ENCODE measurements at regions not wholly inside any gene's neighbourhood (a gene's known extent, or its start where the extent isn't known, plus 50 kb on each side); places are given as distances from the start of the nearest gene placed in this dataset.

DNA sequence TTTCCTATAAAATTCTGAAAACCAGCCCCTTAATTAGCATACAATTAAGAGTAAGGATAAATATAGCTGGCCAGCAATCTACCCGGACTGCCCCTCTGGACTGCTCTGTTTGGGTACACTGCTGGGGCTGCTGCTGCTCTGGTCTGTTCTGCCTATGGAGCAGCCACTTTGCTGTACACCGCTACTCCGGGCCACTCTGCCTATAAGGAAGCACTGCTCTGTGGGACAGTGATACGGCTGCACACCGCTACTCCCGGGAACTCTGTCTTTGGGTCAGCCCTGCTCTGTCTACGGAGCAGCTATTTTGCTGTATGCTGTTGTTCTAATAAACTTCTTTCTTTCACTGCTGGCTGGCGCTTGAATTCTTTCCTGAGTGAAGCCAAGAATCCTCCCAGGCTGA is 316.5 kb upstream of the PLSCR5 start:
- DNase-seq (ENCODE audit: low read depth in 2 of 2), result no peak

DNA sequence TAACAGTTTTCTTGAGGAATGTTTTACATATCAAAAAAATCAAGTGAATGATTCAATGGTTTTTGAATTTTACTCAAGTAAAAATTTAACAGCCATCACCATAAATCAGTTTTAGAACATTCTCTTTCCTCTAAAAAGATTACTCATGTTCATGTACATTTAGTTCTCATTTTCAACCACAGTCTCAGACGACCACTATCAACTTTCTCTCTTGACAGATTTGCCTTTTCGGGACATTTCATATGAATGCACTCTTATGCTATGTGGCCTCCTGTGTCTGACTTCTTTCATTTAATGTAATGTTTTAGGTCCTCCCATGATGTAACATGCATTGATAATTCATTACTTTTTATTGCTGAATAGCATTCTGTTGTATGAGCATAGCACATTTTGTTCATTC is 309.3 kb upstream of the PLSCR5 start:
- DNase-seq (ENCODE audit: low read depth in 2 of 2), result no peak

DNA sequence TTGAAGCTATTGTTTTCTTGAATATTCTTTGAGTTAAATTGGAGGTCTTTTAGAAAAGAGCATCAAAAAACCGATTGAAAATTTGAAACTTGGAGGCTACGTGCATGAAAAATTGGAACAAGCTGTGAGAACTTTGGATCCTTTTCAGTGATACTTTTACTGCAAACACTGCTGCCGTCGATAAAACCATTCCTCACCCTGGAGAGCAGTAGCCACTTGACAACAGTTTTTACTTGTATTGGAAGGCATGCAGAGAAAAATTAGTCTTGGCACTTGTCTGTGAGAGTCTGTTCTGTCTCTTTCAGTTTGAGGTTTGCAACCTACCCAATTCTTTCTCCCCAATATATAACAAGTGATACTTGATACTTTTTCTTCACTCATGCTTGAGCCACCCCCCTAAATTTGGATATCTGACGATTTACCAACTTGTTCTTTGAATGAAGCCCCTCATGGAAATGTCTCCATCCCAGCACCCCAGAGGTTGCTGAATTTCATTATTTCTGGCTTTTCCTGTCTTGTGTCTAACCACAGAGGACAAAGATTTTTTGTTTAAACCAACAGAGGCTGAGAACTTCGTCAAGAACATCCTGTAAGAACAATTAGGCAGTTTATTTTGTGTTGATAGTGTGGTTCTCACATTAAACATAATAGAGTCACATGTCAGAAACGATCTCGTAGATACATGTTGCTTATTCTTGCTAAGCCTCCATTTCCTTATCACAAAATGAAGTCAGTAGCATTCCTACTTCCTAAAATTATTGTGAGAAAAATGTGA is 307.3 kb upstream of the PLSCR5 start:
- DNase-seq (ENCODE audit: low read depth in 2 of 2), result no peak

DNA sequence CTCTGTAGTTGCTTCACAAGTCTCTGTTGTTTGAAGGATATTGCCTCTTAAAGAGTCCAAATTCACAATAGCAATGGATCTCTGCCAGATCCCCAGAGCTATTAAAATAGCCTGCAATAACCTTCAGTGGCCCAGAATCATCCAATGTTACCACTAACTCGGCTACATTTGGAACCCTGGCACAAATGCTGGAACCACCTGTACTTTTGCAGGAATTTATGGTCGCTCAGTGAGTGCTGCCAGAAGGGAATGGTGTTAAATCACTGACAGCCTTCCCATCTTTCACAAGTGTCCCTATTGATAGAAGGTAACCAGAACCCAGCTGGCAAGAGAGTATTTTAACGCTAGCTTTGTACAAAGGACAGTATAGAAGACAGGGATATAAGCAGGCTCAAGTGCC is 298.8 kb upstream of the PLSCR5 start:
- DNase-seq (ENCODE audit: low read depth in 2 of 2), result no peak

DNA sequence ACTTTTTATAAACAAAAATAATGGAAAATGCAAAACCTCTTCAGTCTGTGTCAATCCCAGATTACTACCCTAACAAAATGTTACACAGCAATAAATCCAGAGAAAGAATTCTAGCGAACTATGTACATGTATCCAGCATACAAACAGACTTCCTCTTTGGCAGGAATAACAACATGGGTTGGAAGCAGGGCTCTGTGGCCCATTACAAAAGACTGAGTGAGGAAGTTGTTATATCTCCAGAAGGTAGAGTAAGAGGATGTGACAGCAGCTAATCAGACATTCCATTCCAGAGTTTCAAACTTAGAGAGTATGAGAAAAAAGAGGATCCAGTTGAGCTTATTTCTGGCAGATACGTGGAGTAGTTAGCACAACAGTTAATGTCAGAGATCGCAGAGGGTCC is 294.0 kb upstream of the PLSCR5 start:
- no peak for DNase-seq (ENCODE audit: low read depth in 2 of 2)

DNA sequence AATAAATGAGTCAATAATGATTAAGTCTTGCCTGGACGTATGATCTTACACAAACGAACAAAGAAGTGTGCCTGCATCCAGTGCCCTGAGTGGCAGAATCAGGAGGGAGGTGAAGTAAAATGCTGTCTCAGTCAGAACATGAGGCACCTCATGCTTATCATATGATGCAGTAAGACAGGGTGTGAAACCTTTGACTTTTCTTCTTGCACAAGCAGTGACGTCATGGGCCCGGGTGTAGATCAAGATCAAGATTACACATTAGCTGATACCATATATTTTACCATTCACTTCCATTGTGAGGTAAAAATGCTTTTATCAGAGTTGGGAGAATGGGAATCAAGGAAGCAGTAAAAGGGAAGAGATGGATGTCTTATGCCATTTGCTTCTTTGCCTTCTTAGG is 291.6 kb upstream of the PLSCR5 start:
- DNase-seq (ENCODE audit: low read depth in 2 of 2), result no peak

DNA sequence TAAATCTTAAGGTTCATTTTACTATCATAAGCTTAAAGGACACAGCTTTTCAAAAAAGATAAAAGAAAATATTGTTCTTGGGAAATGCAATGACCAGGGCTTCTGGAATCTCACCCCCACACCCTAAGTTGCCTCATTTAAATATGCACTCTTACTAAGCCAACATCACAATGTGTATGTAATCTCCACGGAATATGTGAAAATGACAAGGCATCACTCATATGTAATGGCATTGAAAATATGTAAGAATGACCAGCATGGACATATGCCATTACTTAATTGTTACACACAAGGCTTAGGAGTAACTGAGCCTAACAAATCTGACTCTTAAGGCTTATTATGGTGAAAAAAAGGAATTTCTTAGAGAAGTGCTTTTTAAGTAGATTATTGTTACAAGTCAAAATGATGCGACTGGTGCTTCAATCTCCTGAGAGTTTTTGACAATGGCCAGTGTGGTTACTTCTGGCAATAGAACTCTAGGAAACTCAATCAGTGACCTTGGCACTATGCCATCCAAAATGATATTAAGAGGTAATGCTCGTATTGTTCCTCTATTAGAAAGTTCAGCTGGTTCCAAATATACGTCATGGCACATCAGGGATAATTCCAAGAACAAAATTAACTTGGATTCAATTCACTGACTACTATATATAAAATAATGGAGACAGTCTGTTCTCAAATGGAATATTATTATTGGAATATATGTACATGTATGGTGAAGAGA is 290.0 kb upstream of the PLSCR5 start:
- DNase-seq (ENCODE audit: low read depth in 2 of 2), result peak; percentile 75 to 76

DNA sequence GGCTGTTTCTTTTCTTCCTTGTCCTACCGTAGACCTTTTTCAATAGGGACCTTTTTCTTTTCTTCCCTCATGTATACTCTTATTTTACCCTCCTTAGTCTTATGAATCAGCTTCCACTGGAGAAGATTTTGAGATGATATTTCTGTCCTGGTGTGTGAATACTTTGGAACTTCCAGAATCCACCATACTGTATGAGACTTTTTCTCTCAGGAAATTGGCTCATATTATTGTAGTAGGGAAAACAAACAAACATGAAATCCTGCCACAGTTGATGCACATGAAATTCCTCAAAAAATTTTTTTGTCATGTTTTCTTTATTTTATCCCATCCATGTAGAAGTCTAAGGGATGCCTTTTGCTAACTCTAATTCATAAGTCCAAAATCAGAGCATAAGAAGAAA is 289.3 kb upstream of the PLSCR5 start:
- no peak for DNase-seq (ENCODE audit: low read depth in 2 of 2)

DNA sequence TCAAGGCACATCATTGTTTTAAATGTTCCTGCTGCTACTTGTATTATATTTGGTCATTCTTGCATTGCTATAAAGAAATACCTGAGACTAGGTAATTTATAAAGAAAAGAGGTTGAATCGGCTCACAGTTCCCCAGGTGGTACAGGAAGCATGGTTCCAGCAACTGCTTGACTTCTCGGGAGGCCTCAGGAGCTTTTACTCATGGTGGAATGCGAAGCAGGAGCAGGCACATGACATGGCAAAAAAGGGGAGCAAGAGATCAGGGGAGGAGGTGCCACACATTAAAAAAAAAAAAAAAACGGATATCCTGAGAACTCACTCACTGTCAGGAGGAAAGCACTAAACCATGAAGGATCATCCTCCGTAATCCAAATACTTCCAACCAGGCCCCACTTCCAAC is 286.9 kb upstream of the PLSCR5 start:
- DNase-seq (ENCODE audit: low read depth in 2 of 2), result no peak

DNA sequence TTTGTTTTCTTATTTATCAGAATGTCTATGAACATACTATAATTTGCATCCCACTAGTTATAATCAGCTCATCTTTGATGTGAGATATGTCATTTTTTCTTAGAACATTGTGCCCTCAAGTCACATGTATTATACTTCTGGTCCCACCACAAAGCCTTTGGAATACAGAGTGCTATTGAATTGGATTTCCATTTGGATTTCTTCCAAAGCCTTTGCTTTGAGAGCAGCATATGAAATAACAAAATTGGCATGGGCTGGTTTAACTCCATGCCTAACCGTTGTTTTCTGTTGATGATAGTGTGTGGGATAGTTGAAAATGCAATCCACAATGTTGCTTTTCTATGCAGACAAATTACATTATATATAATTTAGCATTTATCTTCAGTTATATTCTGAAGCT is 284.5 kb upstream of the PLSCR5 start:
- no peak for DNase-seq (ENCODE audit: low read depth in 2 of 2)

DNA sequence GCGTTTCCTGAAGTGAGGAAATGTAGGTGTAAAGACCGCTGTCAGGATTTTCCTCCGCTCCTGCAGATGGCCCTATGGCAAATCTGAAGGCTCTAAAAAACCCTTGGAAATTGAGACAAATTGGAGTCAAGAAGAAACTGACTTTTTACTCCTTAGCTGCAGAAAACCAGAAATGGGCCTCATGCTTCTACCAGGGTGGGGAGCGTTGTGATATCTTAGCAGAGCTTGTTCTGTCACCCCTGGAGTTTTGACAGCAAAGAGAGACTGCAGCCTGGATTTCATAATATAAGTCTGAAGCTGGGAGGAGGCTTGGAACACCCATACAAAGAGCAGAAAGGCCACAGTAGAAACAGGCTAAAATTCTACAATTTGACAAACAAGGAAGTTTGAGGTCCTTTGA is 283.0 kb upstream of the PLSCR5 start:
- no peak for DNase-seq (ENCODE audit: low read depth in 2 of 2)

DNA sequence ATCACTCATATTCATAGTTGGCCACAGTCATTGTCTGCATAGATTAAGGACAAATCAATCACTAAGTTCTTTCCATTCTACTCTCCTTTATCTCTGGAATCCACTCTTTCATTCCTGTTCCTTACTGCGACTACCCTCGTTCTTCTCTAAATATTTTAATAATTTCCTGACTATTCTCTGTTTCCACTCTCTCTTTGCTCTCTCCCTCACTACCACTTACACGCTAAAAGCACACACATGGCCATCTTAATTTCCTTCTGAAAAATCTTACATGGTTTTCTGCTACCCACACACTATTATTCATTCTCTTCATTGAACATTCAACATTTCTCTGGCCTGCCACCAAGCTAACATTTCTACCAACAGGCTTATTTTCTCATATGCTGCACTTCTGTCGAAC is 279.6 kb upstream of the PLSCR5 start:
- DNase-seq (ENCODE audit: low read depth in 2 of 2), result peak in 1 of 2 experiments; percentile 21

DNA sequence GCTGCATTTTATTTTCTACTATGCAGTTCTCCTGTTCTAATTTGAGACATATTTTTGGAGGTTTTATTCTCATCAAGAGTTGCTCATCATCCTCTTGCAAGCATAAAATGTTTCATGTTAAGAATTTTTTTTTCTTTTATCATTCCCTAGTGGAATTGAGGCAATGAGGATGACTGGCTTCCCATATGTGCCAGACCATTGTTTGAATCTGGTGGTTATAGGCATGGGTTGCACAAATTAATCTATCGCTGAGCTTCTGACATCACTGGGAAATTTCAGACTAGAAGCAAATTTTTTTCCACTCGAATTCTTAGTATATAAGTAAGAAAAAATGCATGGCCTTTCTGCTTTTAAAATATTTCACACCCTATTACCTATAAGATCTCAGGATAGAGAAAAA is 279.1 kb upstream of the PLSCR5 start:
- DNase-seq (ENCODE audit: low read depth in 2 of 2), result peak; percentile 45 to 53

DNA sequence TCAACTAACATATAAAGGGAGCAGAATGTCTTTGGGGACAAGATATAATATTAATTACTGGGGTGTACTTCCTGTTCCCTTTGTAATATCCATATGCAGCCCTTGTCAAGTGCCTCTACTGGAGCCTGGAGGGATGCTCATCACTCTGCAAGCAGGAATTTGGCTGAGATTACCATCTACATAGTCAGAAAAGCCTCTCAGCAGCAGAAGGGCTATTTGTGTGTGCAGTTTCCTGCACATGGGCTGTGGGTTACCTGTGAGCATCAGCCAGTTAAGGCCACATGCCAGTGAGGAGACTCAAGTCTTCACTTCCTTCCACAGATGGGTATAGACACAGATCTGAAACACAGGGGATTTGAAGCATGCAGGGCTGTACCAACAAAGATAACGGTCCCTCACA is 278.1 kb upstream of the PLSCR5 start:
- no peak for DNase-seq (ENCODE audit: low read depth in 2 of 2)

DNA sequence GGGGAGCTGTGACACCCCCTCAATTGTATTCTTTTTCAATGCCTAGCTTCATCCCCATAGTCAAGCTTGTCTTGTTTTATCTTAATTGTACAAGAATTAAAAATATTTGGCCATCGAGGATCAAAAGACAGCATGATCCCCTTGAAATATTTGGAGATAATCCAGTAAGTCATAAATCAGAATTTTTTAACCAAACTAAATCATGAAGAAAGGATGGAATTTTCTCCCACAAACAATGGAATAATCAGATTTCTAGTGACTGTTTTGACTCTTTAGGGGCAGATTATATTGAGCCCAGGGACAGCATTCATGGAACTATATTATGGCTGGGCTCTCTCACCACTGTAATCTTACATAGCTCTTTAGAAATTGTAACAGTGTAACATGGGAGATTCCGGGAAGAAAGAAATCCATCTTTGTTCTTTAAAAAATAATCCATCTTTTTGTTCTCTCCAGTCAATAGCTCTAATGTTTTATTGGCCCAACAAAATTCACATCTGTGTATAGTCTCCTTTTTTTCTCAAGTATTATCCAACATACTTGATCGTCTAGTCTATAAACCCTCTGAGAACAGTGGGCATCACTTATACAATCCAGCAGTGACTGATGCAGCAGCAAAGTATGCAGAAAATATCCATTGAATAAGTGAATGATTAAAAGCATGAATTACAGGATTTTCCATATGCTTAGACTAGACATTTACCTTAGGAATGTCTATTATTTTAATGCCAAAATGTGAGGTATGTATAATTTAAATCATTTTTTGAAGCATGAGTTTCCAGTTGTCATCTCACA is 277.0 kb upstream of the PLSCR5 start:
- peak; percentile 48 to 51 for DNase-seq (ENCODE audit: low read depth in 2 of 2)

DNA sequence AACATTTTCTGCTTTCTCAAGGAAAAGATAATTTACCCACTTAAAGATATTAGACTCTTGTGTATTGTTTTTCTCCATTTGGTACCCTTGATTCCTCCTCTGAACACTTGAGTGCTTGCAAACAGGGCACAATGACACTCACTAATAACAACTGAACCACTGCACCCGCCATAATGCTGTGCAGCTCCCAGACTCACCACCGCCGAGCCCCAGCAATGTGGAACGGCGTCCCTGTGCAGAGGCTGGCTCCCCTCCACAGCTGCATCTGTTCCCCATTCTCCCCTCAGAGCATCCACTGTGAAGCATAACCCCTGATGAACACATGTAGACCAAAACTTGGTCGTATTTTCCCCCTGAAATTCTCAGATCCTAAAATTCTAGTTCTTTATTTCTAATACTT is 276.2 kb upstream of the PLSCR5 start:
- no peak for DNase-seq (ENCODE audit: low read depth in 2 of 2)

DNA sequence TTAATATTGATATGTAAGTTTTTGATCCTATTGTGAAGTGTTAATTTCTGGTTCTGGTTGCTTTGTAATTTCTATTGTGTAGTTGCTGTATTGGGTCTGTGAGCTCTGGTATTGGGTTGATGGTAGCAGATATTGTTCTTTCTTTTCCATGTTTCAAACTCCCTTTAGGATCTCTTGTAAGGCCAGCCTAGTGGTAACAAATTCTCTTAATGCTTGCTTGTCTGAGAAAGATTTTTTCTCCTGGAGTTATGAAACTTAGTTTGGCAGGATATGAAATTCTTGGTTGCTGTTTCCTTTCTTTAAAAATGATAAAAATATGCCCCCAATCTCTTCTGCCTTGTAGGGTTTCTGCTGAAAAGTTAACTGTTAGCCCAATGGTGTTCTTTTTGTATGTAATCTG is 268.6 kb upstream of the PLSCR5 start:
- no peak for DNase-seq (ENCODE audit: low read depth in 2 of 2)

DNA sequence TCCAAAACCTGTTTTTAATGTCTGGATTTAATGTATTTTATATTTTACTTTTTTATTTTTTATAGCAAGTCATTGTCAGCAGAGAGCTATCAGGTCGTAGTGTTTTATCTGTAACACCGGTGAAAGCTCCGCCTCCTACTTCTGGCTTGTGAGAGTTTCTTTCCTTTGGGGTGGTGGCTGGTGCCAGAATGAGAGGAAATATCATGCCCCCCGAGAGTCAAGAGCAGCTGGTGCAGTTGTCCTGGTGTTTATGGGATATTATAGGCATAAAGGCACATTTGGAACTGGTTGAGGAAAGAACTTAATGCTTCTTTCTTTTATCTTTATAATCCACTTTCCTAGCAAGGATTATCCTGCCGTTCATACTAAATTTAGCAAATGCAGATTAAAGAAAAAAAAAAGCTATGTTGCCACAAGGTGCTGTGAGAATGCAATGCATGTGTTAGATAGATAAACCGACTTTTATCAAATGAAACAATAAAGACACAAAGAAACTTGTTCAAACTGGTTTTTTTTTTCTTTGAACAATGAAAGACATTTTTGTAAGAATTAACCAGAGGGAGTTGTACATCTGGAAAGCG is 260.1 kb upstream of the PLSCR5 start:
- DNase-seq (ENCODE audit: low read depth in 2 of 2), result no peak

DNA sequence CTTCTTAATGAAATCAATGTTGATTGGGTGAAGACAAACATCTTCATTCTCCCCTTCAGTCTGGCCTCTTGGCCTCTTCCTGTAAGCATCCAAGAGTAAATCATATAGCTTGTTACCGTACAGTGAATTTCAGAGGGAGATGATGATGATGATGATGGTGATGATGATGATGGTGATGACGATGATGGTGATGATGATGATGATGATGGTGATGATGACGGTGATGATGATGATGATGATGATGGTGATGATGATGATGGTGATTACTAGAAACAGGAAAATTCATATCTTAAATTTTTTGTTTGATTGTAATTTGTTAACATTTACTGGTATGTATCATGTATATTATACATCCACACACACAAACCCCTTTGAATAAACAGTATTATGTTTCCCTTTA is 256.1 kb upstream of the PLSCR5 start:
- no peak for DNase-seq (ENCODE audit: low read depth in 2 of 2)

DNA sequence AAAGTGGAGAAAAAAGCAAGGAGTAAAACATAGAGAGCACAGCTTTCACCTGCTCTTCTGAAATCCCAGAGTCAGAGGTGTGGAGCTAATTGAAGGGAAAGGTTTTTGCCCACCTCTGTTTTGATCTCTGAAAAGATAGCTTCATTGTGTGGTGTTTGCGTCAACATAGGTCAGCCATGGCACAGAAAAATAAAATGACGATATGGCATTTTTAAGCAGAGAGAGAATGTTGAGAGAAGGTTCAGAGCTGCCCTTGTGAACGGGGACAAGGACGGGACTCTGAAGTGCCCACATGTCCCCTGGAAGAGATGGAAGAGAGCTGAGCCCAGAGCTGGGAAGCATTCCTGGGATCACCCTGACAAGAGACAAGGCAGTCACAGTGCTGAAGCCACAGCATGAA is 249.4 kb upstream of the PLSCR5 start:
- DNase-seq (ENCODE audit: low read depth in 2 of 2), result no peak

DNA sequence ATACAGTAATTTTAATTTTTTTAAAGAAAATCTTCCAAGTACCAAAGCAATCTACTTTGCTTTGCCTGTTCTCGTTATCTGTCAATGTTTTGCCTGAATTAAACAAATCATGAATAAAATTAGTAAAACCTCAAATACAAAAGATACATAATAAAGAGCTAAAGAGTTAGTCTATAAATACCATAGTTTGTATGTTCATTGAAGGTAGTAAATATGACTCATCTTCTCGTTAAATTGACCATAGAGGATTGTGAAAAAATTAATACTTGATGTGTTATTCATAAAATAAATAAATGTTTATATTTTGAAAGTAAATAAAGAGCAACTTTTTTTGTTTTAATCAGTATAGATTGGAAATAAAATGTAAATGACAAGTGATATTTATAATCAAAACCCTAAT is 246.5 kb upstream of the PLSCR5 start:
- no peak for DNase-seq (ENCODE audit: low read depth in 2 of 2)

DNA sequence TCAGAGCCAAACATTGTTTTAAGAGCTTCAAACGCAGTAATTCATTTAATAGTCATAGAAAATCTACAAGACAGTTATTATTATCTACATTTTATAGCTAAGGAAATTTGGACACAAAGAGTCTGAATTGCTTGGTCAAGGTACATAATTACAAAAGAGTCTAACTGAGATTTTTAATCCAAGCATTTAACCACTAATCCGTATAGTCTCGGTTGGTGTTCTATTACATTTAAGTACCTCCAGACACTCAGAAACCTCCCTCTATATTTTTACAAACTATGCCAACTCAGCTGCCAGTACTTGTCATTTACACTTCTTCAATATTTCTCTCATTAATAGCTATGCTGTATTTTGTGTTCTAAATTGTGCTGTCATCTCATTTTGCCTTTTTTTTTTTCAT is 240.2 kb upstream of the PLSCR5 start:
- no peak for DNase-seq (ENCODE audit: low read depth in 2 of 2)

All from fibroblast of skin of left biceps (primary cell).